Stimulated activated CD4-positive, alpha-beta T cell treated with anti-CD3 and anti-CD28 coated beads, TNF-alpha, amount 100 ng/mL, for 48 hours (primary cell): ENCODE measurements at regions not wholly inside any gene's neighbourhood (a gene's known extent, or its start where the extent isn't known, plus 50 kb on each side); places are given as distances from the start of the nearest gene placed in this dataset.
"Not testable (repeated sequence)": the region's sequence is repeated elsewhere in the genome, so short reads cannot be mapped to it uniquely, and the experiment has no call there.

ENCODE experiments used
- DNase-seq, 3 donors: peaks; one replicate each; pipeline ENCODE4 v3.0.0-alpha.2; 2020; ENCODE audit warnings: low read depth in 3 of 3

DNA sequence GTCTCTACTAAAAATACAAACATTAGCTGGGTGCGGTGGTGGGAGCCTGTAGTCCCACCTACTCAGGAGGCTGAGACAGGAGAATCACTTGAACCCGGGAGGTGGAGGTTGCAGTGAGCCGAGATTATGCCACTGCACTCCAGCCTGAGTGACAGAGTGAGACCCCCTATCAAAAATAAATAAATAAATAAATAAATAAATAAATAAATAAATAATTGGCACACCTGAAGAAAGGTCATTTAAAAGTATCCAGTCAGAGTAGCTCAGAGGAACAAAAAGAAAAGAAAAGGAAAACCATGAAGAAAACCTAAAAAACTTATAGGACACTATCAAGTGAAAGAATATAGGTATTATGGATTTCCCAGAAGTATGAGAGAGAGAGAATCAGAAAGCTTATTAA, 330.1 kb upstream of the AR start:
- DNase-seq, result not testable (repeated sequence)

DNA sequence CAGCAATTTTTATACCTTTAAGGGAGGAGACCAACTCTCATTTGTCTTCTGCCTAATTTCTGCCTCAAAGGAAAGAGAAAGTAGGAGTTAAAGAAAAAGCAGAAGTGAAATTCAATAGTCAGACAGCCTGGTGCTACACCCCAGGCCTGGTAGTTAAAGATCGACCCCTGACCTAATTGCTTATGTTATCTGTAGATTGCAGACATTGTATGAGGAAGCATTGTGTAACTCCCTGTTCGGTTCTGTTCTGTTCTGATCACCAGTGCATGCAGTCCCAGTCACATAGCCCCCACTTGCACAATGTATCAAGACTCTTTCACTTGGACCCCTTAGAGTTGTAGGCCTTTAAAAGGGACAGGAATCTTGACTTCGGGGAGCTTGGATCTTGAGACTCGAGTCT, 335.9 kb upstream of the AR start:
- DNase-seq, result no peak

GRCh38 chrX:67159437-67159836, 384.4 kb upstream of the AR start:
- no peak for DNase-seq

DNA sequence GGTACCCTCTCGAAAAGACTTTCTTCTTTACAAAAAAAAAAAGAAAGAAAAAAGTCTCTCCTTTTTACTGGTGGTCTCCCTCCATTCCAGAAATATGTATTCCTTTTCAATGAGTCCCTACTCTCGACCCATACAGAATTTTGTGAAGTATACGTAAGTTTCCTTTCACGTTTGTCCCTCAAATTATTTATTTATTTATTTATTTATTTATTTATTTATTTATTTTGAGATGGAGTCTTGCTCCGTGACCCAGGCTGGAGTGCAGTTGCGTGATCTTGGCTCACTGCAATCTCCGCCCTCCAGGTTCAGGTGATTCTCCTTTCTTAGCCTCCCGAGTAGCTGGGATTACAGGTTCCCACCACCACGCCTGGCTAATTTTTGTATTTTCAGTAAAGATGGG, 429.2 kb upstream of the AR start:
- no peak for DNase-seq

DNA sequence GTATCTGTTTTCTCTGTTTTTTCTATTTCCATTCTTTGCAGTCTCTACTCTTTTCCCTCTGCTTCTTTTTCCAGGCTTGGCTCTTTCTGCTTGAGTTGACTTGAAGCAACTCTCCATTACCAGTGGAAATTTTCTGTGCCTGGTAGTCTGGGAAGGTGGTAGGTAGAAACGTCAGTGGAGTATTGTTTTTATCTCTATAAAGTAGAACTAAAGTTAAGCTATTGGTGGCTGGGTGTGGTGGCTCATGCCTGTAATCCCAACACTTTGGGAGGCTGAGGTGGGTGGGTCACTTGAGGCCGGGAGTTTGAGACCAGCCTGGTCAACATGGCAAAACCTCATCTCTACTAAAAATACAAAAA, 438.1 kb upstream of the AR start:
- DNase-seq, result no peak

- DNase-seq, result no peak
These were observed 438.7 kb upstream of the AR start for GRCh38 chrX:67104982-67105757.

DNA sequence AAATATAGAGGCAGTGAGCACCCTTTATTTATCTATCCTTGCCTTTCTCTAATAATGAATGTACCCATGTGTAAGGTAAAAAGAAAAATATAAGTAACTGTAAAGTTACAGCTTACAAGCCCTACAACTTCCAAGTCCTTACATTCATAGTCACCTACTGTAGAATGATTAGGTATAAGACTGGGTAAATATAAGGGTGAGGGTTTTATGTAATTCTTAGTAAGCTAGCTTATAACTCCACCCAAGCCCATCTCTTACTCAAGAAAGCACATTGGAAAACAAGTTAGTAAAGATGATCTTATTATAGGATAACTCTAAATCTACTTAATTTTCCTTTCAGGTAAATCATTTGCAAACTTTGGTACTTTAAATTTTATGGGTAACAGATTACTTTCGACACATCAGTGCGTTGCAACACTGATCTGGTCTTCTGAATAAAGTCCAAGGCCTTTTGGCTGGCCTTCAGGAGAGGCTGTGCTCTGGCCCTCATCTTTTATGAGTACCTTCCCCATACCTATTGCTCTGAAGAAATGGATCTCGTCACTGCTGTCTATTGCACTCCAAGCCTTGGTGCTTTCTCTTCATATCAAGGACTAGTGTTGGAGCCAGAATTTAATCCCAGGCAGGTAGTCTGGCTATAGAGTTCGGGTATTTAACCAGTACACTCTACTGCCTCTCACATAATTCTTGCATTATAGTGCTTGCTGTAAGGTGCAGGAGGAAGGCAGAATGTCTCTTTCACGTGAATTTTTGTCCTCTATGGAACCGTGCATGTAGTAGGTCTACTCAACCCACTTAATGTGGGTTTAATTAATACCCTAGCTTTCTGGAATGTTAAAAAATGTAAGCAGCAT, 443.6 kb upstream of the AR start:
- no peak for DNase-seq

DNA sequence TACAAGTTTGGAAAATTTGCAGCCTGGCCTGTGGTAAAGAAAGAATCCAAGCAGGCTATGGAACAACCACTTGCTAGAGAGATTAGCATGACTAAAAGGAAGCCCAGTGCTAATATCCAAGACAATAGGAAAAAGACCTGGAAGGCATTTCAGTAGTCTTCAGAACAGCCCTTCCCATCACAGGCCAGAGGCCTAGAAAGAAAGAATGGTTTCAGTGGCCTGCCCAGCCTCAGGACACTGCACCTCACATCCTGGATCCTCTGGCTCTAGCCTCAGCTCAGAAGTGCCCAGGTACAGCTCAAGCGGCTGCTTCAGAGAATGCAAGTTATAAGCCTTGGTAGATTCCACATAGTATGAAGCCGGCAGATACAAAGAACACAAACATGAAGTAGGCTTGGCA, 449.8 kb upstream of the AR start:
- no peak for DNase-seq

DNA sequence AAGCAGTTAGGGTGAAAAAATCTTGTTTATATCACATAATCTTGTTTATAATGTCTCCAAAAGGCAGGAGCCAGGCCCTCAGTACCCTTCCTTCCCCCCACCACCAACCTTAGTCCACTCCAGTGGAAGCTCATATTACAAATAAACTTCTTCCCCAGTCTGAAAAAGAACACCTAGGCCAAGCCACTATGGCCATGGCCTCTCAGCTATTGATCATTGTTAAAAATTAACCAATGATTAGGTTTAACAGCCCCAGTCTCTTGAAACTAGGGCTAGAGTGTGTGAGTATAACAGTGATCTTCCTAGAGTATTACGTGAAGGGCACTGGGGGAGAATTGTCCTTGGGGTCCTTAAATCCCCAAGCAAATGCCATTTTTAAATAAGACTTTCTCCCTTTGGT, 411.9 kb upstream of the EDA2R start:
- no peak for DNase-seq

DNA sequence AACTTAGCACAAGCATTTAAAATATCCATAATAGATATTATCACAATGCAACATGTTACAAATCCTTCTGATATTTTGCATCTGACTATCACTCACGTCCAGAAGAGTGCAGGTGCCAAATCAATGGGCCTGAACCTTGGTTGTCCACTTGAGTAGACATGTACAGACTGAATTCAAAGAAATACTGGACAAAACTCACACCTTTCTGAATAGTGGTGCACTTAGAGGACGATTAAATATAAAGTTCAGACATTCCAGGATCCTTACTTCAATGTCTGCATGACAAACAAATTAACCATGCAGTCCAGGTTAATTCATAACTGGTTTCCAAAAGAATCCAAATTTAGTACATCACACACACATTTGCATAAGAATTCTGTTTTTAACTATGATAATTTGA, 406.0 kb upstream of the EDA2R start:
- DNase-seq, result no peak

DNA sequence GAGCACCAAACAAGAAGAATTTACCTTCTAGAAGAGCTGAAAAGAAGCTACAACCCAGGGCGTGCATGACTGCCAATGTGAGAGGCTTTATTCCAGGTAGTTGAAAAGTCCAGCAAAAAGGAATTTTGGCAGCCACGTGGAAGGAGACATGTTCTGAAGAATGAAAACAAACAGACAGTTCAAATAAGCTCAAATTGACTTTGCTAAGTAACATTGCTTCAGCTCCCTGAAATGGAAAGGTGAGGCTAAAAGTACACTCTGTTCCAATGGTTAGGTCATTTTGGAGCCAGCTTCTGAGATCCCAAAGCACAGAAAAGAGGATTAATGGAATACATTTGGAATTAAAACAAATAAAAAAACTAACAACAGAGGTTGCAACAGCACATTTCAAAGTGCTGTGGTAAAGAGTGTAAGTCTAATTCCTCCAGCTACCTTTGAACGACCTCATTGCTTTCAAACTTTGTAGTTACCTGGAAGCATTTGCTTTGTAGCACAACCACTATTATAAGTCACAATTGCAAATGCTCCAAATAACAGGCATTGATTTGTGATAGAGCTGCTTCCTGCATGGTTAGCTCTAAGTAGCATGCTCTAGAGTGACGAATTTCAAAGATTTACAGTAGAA, 405.3 kb upstream of the EDA2R start:
- DNase-seq, result no peak

- DNase-seq, result no peak
These were observed 365.6 kb upstream of the EDA2R start for GRCh38 chrX:67004451-67004850.

- DNase-seq, result no peak
These were observed 355.9 kb upstream of the EDA2R start for GRCh38 chrX:66994729-66995128.

GRCh38 chrX:66992077-66992476, 353.2 kb upstream of the EDA2R start:
- not testable (repeated sequence) for DNase-seq

DNA sequence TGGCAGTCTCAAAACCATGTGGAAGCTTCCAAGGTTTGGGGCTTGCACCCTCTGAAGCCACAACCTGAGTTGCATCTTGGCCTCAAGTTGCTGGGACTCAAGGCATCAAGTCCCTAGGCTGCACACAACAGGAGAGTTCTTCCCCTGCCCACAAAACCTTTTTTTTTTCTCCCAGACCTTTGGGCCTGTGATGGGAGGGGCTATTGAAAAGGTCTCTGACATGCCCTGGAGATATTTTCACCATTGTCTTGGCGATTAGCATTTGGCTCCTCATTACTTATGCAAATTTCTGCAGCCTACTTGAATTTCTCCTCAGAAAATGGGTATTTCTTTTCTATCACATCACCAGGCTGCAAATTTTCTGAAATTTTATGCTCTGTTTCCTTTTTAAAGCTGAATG, 349.5 kb upstream of the EDA2R start:
- no peak for DNase-seq

GRCh38 chrX:66961665-66962064, 322.8 kb upstream of the EDA2R start:
- DNase-seq, result no peak

- no peak for DNase-seq
These were observed 292.8 kb upstream of the EDA2R start for GRCh38 chrX:66931713-66932112.

GRCh38 chrX:66930516-66930915, 291.6 kb upstream of the EDA2R start:
- not testable (repeated sequence) for DNase-seq

GRCh38 chrX:66920296-66920695, 281.4 kb upstream of the EDA2R start:
- no peak for DNase-seq

DNA sequence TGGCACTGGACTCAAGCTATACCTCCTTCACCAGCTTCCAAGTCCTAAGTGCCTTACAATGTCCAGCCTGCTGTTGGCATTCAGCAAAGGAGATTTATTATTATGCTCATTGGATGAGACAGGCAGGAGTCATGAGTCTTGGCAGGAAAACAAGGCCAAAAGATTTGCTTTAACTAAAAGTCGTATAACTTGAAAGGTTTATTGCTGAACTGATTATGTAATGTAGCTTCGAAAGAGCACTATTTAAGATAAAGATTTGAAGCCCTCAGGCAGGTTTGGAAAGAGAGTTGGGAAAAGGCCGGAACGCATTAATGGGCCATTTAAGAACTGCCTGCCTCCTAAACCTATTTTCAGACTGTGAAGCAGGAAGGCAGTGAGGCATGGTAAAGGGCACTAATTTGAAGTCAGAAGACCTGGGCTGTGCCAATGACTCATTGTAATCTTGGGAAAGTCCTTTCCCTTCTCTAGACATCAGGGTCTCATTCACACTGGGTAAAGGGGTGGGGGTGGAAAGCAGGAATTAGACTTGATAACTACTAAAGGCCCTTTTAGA, 280.5 kb upstream of the EDA2R start:
- DNase-seq, result no peak

- no peak for DNase-seq
These were observed 279.6 kb upstream of the EDA2R start for GRCh38 chrX:66918511-66918910.

GRCh38 chrX:66915893-66916292, 277.0 kb upstream of the EDA2R start:
- no peak for DNase-seq

DNA sequence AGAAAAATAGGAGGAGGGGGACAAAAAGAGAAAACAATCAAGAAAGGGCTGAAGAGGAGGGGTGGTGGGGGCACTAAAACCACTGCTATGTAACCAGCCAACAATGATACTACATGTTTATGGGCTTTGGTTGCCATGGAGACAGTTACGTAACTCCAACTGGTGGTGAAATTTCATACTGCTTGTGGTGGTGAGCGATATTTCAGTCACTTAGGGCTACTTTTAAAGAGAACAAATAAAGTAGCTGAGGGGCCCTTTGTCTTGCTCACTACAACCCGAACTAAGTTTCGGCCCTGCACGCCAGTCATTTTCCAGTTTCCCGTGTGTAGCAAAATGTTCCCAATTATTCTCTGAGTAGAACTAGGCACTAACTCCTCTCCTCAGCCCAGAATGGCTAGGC, 275.2 kb upstream of the EDA2R start:
- DNase-seq, result no peak
